ENCODE measurements at regions not wholly inside any gene's neighbourhood (a gene's known extent, or its start where the extent isn't known, plus 50 kb on each side); places are given as distances from the start of the nearest gene placed in this dataset.

DNA sequence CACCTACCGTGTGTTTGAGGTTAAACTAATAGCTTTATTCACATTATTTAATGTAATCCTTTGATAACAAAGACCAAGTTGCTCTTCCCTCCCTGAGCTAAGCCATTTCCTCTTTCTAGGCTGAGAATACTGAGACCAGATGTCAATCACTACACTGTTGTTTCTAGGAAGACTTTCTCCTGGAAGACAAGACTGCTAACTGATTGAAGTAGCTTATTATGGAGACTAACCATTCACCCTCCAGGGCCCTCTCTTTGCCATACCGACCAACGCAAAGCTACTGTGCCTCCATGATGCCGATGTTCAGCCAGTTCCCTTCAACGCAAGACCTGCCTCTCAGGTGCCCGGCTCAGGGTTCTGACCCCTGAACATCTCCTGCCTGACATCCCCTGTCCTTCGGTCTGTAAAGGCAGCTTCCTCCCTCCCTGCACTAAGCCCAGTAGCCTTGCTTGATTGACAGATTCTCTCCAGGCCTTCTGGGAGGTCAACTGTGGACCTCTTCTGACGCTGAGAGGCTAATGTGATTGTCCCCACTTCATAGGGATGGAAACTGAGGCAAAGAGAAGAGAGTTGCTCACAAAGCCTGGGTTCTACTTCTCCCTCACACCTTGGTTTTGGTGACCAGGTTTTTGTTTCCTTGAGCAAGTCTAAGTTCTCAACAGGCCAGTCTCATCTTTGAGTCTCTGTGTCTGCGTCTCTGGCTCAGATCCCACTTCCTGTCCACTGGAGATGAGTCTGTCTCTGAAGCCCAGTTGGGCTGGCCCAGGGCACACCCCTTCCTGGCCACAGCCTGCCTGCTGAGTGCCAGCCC is 259.7 kb upstream of the IRX2 start:
- DNase-seq: no peak

DNA sequence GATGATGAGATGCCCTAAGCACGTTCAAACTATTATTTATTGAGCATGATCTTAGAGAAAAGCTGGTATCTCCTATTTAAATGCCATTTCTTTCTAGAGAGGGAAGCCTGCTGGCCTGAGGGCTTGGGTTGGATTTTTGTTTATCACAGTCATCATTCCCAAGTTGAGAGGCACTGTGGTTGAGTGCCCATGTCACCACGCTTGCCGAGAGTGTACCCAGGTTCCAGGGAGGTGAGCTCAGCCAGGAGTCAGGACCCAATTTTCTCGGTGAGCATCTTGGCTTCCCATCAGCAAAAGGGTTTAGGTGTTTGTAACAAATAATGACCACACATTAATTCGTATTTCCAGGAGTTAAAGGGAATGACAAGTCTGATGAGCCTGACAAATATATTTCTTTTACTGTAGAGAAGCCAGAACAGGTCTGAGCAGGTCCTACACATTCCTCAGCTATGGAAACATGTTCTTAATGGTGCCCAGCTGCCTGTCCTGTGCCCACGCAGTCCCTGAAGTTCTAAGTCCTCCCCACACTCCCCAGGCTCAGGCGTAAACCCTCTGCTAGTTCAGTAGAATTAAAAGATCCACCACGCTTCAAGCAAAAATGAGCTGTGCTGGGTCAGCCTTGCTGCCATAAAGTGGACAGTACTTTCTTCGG is 258.9 kb upstream of the IRX2 start:
- DNase-seq: no peak

- no peak for DNase-seq
These were observed 258.1 kb upstream of the IRX2 start for GRCh38 chr5:3009605-3010004.

- DNase-seq: no peak
These were observed 256.1 kb upstream of the IRX2 start for GRCh38 chr5:3007577-3007976.

- DNase-seq: no peak
These were observed 255.6 kb upstream of the IRX2 start for GRCh38 chr5:3006961-3007551.

- DNase-seq: no peak
These were observed 255.0 kb upstream of the IRX2 start for GRCh38 chr5:3006526-3006925.

DNA sequence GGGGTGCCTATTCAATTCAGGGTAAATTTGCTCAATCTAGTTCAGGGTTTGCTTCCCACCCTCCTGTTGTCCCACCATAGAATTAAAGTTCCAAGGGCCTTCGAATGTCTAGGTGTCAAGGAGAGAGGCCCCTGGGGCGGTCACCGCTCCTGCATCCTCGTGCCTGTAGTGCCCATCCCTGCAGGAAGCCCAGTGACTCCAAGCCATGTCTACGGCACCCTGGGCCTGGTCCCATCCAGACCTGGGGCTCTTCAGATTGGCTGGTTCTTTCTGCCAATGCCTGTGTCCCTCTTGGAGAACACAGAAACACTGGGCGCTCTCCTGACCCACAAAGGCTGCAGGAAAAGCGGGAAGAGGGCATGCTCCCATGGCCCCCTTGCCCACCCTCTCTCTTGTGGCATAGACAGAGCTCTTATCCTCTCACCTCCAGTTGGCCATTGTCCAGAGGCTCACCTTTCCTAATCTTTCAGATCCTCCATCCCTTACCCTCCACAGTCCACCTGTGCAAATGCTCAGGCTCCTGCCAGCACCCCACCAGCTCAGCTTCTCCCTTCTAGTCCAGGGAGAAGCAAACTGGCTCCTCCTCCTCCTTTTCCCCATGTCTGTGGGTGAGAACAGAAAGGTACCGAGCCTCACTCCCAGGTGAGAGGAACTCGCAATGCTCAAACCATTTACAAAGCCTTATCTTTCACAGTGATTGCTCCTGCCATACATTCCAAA is 253.0 kb upstream of the IRX2 start:
- DNase-seq: no peak

DNA sequence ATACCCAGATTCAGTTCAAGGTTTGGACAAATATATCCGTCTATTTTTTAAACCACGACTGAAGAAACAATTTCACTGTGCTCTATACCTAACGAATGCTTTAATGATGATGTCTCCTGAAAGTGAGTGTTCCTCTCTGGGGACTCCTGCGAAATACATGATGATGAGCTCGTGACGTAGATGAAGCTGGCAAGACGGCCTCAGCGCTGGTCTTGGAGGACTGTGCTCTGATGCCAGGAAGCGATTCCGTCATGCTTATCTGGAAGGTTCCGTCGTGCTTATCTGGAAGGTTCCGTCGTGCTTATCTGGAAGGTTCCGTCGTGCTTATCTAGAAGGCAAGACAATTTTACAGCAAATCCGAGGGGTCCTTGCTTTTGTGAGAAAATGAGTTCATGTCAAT is 250.8 kb upstream of the IRX2 start:
- no peak for DNase-seq

- DNase-seq: no peak
These were observed 249.2 kb upstream of the IRX2 start for GRCh38 chr5:3000631-3001030.

DNA sequence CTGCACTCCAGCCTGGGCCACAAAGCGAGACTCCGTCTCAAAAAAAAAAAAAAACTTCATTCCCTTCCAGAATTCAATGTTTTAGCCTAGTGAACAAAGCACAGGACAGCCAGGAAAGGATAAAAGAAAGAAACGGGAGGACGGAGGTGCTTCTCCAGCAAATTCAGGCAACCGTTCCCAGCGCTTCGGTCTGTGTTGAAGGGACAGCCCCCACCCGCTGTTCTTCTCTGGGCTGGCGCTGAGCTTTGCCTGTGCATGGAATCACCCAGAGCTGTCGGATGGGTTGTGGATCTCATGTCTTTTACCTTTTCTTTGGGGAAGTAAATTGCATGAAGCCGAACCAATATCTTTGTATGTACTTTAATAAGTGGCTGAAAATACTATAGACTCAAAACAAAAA is 248.4 kb upstream of the IRX2 start:
- no peak for DNase-seq

DNA sequence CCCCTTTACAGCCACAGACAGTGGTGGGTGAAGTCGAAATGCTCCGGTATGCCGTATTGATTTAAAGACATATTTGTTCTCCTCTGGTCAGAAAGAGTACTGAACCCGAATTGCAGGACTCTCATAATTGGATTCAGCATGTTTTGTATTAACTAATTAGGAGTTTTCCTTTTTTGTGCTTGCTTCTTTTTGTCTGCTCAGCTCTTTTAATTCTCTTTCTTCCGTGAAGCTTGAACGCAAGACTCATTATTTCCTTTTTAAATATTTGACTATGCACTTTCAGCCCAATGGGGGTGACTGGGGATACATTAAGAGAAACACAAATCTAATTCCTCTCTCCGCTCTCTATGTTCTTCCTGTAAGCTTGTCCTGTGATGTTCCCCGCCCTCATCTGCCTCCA is 246.6 kb upstream of the IRX2 start:
- no peak for DNase-seq

- DNase-seq: no peak
These were observed 245.7 kb upstream of the IRX2 start for GRCh38 chr5:2997179-2997578.

DNA sequence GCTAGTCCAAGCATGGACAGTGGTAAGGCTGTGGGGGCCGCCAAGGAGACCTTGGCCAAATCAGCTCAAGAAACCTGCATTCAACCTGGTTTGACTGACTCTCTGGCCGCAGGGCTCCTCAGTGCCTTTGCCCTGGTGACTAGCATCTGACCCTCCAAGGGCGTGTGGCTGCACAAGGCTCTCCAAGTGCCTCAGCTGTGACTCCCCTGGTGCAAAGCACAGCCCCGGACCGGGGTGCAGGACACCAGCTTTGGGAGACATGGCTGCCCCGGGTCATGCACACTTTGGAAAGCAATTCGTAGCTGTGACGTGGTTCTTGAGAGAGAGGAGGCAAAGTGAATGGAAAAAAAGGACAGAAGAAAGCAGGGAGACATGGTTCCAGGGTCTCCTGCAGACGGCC is 245.2 kb upstream of the IRX2 start:
- no peak for DNase-seq

DNA sequence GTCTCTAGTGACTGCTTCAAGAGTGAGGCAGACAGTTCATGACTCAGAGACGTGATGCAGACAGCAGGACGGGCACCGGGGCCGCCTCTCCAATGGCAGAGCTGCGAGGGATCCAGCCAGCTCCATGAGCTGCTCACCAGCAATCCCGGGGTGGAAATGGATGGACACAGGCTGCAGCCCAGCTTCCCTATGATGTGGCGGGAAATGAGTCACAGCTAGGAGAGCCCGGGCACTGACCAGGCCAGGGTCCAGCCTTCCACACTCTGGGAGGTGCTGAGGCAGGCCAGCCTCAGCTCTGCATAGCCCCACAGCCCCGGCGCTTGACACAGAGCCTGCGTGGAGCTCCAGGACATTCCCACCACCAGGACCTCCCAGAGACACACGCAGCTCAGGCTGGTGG is 244.8 kb upstream of the IRX2 start:
- DNase-seq: no peak

DNA sequence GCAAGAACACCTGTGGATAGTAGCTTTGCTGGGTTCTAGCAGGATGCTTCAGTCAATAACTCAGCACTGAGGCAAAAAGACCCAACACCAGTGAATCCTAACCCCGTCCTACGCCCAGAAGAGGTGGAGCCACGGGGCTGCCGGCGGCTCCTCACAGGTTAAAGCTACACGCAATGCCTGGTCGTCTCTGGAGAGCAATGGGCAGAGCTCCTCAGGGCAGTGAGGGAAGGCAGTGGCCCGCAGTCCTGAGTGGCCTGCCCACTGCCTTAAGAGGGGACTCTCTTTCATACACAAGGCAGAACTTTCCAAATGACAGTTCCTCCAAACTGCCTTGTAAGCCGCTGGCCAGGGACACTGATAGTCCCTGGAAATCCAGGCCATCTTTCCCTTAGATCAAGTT is 244.2 kb upstream of the IRX2 start:
- no peak for DNase-seq

DNA sequence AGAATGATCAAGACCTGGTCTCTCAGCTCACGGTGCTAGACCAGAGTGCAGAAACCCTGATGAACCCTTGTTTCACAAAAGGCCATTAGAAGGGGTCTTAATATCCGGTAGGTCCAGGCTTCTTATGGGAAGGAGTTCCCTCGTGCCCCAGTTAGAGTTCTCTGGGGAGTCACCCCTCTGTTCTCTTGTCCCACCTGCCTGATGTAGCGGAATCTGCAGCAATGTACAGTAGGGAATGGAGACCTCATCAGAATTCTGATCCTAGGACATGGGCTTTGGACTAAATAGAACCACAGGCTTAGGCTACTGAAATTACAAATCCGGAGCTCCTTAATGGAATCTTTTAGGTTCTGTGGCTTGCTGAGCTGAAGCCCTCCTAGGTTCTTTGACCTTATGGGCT is 243.6 kb upstream of the IRX2 start:
- no peak for DNase-seq

DNA sequence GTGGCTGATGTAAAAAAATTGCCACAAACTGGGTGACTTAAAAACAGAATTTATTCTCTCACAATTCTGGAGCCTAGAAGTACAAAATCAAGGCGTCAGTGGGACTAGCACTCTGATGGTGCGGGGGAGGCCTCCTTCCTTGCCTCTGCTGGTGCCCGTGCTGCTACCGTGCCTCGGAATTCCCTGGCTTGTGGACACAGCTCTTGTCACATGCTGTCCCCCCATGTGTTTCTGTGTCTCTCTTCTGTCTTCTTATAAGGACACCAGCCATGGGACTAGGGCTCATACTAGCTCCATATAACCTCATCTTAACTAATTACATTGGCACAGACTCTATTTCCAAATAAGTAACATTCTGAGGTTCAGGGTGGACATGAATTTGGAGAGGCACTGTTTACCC is 242.3 kb upstream of the IRX2 start:
- no peak for DNase-seq

GRCh38 chr5:2993301-2993700 is 241.8 kb upstream of the IRX2 start:
- no peak for DNase-seq

DNA sequence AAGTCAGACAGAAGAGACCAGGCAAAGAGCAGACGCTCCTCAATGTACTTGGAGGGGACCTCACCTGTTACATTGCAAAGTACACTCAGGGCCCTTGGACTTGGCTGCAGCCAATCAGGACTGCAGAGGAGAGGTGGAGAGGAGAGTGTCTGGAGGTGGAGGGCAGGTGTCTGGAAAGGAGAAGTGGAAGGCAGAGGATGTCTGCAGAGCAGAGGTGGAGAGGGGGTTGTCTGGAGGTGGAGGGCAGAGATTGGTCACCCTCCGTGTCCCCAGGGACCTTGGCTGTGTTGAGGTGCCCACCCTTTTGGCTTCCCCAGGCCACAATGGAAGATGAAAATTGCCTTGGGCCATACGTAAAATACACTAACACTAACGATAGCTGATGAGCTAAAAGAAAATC is 241.3 kb upstream of the IRX2 start:
- no peak for DNase-seq

GRCh38 chr5:2991884-2992283 is 240.4 kb upstream of the IRX2 start:
- DNase-seq: no peak

DNA sequence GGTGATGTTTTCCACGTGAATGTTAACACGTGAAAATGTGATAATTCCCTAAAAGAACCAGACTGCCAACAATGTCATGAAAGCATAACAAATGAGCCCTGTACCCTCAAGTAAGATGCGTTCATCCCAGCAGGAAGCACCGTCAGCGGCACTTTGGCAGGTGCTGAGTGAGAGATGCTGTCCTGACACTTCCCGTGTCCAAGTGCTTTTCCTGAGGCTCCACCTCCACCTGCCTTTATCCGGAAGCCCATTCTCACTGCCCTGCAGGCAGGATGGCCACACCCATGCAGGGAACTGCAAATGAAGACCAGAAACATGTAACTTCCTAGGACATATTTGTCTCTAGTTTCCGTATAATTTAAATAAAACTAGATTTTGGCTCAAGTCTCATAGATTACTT is 238.0 kb upstream of the IRX2 start:
- no peak for DNase-seq

DNA sequence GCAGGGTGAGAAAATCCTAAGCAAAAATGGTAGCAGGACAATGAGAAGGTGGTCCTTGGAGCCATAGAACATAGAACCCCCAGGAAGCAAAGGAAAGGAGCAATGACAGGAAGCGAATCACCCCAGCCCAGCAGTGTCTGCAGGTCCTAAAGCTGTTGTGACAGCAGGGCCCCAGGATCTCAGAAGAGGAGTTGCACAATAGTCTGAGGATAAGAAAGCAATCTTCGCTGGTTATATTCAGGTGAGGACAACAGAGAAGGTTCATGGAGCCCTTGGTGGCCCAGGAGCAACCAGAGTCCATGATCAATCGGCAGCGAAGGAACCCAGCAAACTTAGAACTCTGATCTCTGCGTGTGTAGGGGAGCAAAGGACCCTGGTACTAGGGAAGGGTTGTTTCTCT is 234.8 kb upstream of the IRX2 start:
- DNase-seq: no peak

GRCh38 chr5:2985718-2986117 is 234.2 kb upstream of the IRX2 start:
- DNase-seq: no peak
